ENCODE measurements at regions not wholly inside any gene's neighbourhood (a gene's known extent, or its start where the extent isn't known, plus 50 kb on each side); places are given as distances from the start of the nearest gene placed in this dataset.

DNA sequence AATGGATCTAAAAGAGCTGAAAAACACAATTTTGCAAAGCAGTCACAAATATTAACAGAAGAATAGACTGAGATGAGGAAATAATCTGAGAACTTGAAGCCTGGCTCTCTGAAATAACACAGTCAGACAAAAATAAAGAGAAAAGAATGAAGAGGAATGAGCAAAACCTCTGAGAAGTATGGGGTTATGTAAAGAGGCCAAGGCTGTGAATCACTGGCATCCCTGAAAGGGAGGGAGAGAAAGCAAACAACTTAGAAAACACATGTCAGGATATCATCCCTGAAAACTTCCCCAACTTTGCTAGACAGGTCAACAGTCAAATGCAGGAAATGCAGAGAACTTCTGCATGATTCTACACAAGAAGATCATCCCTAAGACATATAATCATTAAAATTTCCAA, 73.5 kb upstream of the LHCGR start:
- TF ChIP-seq, protein P1, sequence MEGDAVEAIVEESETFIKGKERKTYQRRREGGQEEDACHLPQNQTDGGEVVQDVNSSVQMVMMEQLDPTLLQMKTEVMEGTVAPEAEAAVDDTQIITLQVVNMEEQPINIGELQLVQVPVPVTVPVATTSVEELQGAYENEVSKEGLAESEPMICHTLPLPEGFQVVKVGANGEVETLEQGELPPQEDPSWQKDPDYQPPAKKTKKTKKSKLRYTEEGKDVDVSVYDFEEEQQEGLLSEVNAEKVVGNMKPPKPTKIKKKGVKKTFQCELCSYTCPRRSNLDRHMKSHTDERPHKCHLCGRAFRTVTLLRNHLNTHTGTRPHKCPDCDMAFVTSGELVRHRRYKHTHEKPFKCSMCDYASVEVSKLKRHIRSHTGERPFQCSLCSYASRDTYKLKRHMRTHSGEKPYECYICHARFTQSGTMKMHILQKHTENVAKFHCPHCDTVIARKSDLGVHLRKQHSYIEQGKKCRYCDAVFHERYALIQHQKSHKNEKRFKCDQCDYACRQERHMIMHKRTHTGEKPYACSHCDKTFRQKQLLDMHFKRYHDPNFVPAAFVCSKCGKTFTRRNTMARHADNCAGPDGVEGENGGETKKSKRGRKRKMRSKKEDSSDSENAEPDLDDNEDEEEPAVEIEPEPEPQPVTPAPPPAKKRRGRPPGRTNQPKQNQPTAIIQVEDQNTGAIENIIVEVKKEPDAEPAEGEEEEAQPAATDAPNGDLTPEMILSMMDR (IDR thresholded peaks at IDR 0.05): no peak
- no peak for TF ChIP-seq POLR2A (IDR thresholded peaks at IDR 0.05)

Measured in thyroid gland (tissue), 4 donors.